Naive thymus-derived CD8-positive, alpha-beta T cell (primary cell): ENCODE measurements at regions not wholly inside any gene's neighbourhood (a gene's known extent, or its start where the extent isn't known, plus 50 kb on each side); places are given as distances from the start of the nearest gene placed in this dataset.

Experiments used
- ATAC-seq, 2 donors: fragments of 150-1000 bp; cut with Tn5 transposase in 1 of 2; sonication (Bioruptor Pico), chemical (Tn5 transposase) in 1 of 2; 1 replicate in 1 of 2; 2 replicates in 1 of 2; pipeline ENCODE4 v1.10.0; 2021; ENCODE audit warnings: mild to moderate bottlenecking in 2 of 2, moderate library complexity in 2 of 2
- POLR2A ChIA-PET: fragments of 350-600 bp; sonication (Branson Sonifier 250); formaldehyde crosslinking; loops from one replicate; lab custom pipeline; 2021; ENCODE audit warnings: antibody characterized with exemption; lab: Charles Lee
- DNase-seq, 10 donors: peaks; one replicate each; pipeline versions ENCODE4 v3.0.0 to v3.0.0-alpha.2; 2020 to 2022
- H3K27ac Mint-ChIP-seq, 10 donors: one replicate each; pipeline ENCODE4 v1.8.0; 2020 to 2022; ENCODE audit warnings: mild to moderate bottlenecking in 10 of 10, mixed read lengths in 10 of 10, moderate library complexity in 4 of 10, inconsistent platforms in 1 of 10
- H3K27me3 Mint-ChIP-seq, 5 donors: one replicate each; pipeline ENCODE4 v1.8.0; 2021 to 2022; ENCODE audit warnings: mixed read lengths in 5 of 5
- H3K36me3 Mint-ChIP-seq, 3 donors: one replicate each; pipeline ENCODE4 v1.8.0; 2020 to 2022; ENCODE audit warnings: mixed read lengths in 3 of 3, mild to moderate bottlenecking in 2 of 3, inconsistent platforms in 1 of 3
- H3K4me1 Mint-ChIP-seq, 4 donors: one replicate each; pipeline ENCODE4 v1.8.0; 2021 to 2022; ENCODE audit warnings: mixed read lengths in 4 of 4
- H3K4me3 Mint-ChIP-seq, 10 donors: one replicate each; pipeline ENCODE4 v1.8.0; 2020 to 2022; ENCODE audit warnings: mild to moderate bottlenecking in 10 of 10, mixed read lengths in 10 of 10, moderate library complexity in 6 of 10, inconsistent platforms in 1 of 10
- H3K9me3 Mint-ChIP-seq, 9 donors: one replicate each; pipeline ENCODE4 v1.8.0; 2020 to 2022; ENCODE audit warnings: mixed read lengths in 9 of 9, mild to moderate bottlenecking in 3 of 9, inconsistent platforms in 1 of 9, moderate library complexity in 1 of 9

DNA sequence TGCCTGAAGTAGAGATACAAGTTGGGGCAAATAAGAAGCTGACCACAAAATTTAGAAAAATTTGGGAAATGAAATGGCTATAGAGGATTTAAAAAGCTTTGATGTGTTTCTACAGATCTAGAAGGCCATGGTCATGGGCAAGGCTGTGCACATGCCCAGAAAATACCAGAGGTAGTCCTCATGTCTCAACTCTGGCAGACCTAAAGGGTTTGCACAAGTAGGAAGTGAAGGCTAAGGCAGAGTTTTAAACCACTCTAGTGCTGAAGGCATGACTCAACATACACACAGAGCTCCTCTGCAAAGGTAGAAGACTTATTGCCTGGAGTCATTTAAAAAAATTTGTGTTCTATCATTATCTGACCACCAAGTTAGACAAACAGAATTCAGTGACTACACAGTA lies 364.6 kb downstream of the CCSER2 start:
- H3K4me3 Mint-ChIP-seq = no peak overlapping the region
- peaks cover 0 to 13% (median 8%) of the 10 kb centered on the region in 9 donors for H3K9me3 Mint-ChIP-seq
- DNase-seq = no peak
- H3K27ac Mint-ChIP-seq = no peak overlapping the region
- POLR2A ChIA-PET = no interaction called here
- H3K4me1 Mint-ChIP-seq = no peaks in the 10 kb centered on the region
- no peak for ATAC-seq
- peaks cover 0 to 3% (median 0%) of the 10 kb centered on the region in 3 donors for H3K36me3 Mint-ChIP-seq
- peaks cover 0 to 4% (median 2%) of the 10 kb centered on the region in 5 donors for H3K27me3 Mint-ChIP-seq

DNA sequence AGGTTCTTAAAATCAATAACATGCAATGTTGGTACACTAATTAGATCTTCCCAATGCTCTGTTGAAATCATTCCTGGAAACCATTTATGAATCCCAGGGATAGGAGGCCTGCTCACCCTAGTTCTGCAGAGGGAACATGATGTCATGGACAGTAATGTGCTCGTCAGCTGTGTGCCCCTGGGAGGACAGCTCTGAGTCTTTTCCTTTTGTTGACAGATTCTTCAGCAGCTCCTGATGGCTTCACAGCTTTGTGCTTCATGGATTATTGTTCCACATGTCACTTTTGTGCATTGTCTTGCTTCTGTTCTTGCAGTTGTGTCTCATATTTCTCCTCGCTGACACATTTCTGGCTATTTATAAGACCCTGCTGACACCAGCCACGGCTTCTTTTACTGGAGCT lies 367.5 kb downstream of the CCSER2 start:
- Mint-ChIP-seq H3K9me3 (peaks cover 0 to 13% (median 8%) of the 10 kb centered on the region in 9 donors), H3K4me3 (no peak overlapping the region), H3K27ac (no peak overlapping the region), H3K36me3 (peaks cover 0 to 3% (median 0%) of the 10 kb centered on the region in 3 donors), H3K27me3 (peaks cover 0 to 19% (median 4%) of the 10 kb centered on the region in 5 donors), H3K4me1 (no peaks in the 10 kb centered on the region)
- no peak for DNase-seq
- POLR2A ChIA-PET = no interaction called here
- ATAC-seq = no peak

DNA sequence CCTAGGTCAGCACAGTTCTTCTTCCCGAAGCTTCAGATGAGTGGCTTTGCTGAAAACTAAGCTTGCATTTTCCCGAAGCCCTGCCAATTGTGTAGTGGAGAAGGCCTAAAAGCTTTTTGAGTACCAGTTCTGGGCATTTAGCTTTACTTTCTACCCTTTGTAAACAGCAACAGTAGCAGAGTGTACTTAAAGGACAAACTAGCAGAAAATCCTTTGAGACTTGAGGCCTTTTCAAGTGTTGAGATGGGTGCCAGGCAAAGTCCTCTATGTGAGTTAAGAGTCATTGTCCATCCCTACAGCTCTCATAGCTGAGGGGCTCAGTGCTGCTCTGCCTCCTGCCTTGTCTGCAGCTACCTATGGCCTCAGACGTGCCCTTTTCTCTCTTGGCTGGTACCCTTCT lies 368.2 kb downstream of the CCSER2 start:
- DNase-seq = no peak
- POLR2A ChIA-PET = no interaction called here
- H3K9me3 Mint-ChIP-seq = peaks cover 0 to 13% (median 8%) of the 10 kb centered on the region in 9 donors
- no peaks in the 10 kb centered on the region for H3K4me1 Mint-ChIP-seq
- H3K27me3 Mint-ChIP-seq = peaks cover 0 to 19% (median 4%) of the 10 kb centered on the region in 5 donors
- no peak overlapping the region for H3K4me3 Mint-ChIP-seq
- no peak overlapping the region for H3K27ac Mint-ChIP-seq
- H3K36me3 Mint-ChIP-seq = peaks cover 0 to 3% (median 0%) of the 10 kb centered on the region in 3 donors
- ATAC-seq = no peak

DNA sequence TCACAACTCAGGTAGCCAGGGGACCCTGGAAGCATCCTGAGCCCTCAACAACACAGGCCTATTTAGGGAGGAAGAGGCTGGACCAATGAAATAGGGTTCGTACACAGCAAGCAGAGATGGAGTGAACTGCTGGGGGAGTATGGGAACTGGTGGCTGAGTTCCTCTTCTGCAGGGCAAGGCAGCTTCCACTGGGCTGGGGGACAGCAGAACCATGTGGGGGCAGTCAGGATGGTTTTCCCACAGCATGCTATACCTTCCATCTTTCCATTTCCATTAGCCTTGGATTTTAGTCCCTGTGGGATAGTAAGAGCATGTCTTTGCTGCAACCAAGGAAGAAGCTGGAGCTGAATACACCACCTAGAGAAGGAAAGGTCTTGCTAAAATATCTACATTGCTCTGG lies 370.6 kb downstream of the CCSER2 start:
- POLR2A ChIA-PET = no interaction called here
- ATAC-seq (no peak), DNase-seq (no peak)
- no peaks in the 10 kb centered on the region for H3K36me3 Mint-ChIP-seq
- peaks cover 0 to 19% (median 4%) of the 10 kb centered on the region in 5 donors for H3K27me3 Mint-ChIP-seq
- peaks cover 0 to 2% (median 0%) of the 10 kb centered on the region in 9 donors for H3K9me3 Mint-ChIP-seq
- no peak overlapping the region for H3K4me3 Mint-ChIP-seq
- H3K4me1 Mint-ChIP-seq = no peaks in the 10 kb centered on the region
- no peak overlapping the region for H3K27ac Mint-ChIP-seq

DNA sequence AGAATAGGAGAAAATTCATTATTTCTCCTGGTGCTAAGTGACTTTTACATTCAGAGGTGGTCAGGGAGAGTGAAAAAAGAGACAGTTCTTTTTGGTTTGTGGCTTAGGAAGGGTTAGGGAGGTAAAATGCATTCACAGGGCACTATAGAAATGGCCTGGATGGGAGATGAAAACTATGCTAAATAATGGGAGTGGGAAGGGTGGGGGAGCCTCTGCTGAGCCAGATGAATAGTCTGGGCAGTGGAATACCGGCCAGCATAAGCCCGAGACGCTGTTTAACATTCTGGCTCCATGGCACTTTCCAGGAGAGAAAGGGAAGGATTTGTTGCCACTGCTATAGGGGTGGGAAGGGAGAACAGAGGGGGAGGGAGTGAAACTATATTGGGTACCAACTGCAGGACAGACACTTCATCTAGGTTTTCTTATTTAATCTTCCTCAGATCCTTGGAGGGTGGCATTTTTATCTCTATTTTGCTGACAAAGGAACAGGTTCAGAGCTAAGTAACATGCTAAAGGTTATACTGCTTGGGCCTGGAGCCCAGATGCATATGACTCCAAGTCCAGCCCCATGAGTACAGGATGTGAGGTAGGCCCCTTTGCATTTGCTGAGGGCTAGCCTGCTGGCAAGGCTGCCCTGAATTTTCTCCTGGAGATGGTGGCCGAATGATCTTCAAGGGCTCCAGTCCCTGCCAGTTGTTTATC lies 372.4 kb downstream of the CCSER2 start:
- peaks cover 0 to 19% (median 4%) of the 10 kb centered on the region in 5 donors for H3K27me3 Mint-ChIP-seq
- ATAC-seq = no peak
- POLR2A ChIA-PET = no interaction called here

DNA sequence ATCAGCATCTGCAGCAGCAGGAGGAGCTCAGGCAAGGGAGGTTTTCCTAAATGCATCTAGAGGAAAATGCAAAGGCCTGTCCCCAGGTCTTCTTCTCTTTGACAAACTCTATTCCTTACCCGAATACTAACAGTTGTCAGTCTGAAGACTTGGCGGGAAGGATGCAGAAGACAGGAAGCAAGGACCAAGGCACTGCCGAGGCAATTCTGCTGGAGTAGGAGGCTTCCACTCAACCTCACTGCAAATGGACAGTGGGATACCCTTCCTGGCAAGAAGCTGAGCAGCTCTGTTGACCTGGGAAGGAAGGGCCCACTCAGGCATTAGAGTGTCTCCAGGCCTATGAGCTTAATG lies 373.0 kb downstream of the CCSER2 start:
- DNase-seq (no peak), ATAC-seq (no peak)
- Mint-ChIP-seq H3K4me1 (no peaks in the 10 kb centered on the region), H3K36me3 (no peaks in the 10 kb centered on the region), H3K9me3 (no peaks in the 10 kb centered on the region), H3K4me3 (no peak overlapping the region), H3K27ac (no peak overlapping the region), H3K27me3 (peaks cover 0 to 19% (median 2%) of the 10 kb centered on the region in 5 donors)
- POLR2A ChIA-PET = no interaction called here

More for the DNA sequence above, 372.4 kb downstream of the CCSER2 start:
- no peak for DNase-seq
- Mint-ChIP-seq H3K4me3 (no peak overlapping the region), H3K36me3 (no peaks in the 10 kb centered on the region), H3K27ac (no peak overlapping the region), H3K9me3 (no peaks in the 10 kb centered on the region), H3K4me1 (no peaks in the 10 kb centered on the region)

DNA sequence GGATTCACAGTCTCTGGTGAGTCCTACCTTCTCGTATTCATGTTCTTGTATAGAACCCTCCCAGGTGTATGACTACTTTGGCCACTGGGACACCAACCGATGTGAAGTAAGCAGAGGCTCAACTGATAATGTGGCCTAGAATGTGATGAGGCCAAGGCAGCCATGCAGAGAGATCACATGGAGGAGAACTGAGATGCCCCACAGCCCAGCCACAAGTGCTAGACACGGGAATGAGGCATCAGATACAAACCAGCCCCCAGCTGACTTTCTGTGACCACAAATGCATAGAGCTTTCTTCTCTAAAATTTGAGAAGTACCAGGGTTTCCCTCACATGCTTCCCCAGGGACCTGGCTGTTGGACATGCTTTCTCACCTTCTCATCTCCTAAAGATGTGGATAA lies 375.7 kb downstream of the CCSER2 start:
- Mint-ChIP-seq H3K27ac (no peak overlapping the region), H3K4me1 (no peaks in the 10 kb centered on the region), H3K9me3 (no peaks in the 10 kb centered on the region), H3K4me3 (no peak overlapping the region), H3K36me3 (no peaks in the 10 kb centered on the region), H3K27me3 (peaks cover 0 to 14% (median 3%) of the 10 kb centered on the region in 5 donors)
- DNase-seq = no peak
- ATAC-seq = no peak
- POLR2A ChIA-PET = no interaction called here

DNA sequence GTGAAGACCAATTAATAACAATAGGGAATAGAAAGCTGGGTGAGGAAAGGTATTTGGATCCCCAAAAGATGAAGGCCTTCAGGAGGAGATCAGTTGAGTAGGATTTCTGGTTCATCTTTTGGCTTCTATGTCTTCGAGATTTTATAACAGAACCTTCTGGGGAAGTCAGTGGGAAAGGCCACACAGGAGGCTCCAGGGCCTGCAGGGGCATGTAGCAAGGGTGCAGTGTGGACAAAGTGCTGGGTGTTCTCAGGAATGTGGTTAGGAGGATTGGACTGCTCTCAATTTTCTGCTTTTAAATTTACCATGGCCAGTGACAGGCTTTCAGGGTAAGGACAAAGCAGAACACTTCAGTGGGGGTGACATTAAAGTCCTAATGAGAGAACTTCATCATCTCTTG lies 378.0 kb downstream of the CCSER2 start:
- ATAC-seq (no peak), DNase-seq (no peak)
- POLR2A ChIA-PET = no interaction called here
- Mint-ChIP-seq H3K4me3 (no peak overlapping the region), H3K27ac (no peak overlapping the region), H3K27me3 (peaks cover 0 to 9% (median 3%) of the 10 kb centered on the region in 5 donors), H3K9me3 (no peaks in the 10 kb centered on the region), H3K4me1 (no peaks in the 10 kb centered on the region), H3K36me3 (no peaks in the 10 kb centered on the region)

DNA sequence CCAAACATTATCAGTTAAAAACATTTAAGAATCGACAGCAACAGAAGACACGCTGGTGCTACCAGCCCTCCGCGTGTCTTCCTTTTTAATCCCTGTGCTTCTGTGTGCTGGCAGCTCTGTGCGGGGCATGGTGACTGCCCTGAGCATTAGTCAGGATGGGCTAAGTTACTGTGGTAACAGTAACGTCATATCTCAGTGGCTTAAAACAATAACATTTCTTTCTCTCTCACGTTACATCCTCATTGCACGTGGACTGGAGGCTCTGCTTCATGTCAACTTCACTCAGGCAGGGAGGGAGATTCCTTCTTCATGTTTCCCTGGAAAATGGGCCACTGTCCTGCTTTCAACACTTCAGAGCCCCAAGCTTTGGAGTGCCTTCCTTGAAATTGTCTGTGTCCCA lies 378.5 kb downstream of the CCSER2 start:
- no peak for DNase-seq
- no peak for ATAC-seq
- Mint-ChIP-seq H3K4me3 (no peak overlapping the region), H3K4me1 (no peaks in the 10 kb centered on the region), H3K9me3 (no peaks in the 10 kb centered on the region), H3K27ac (no peak overlapping the region), H3K27me3 (peaks cover 0 to 9% (median 3%) of the 10 kb centered on the region in 5 donors), H3K36me3 (no peaks in the 10 kb centered on the region)
- POLR2A ChIA-PET = no interaction called here

DNA sequence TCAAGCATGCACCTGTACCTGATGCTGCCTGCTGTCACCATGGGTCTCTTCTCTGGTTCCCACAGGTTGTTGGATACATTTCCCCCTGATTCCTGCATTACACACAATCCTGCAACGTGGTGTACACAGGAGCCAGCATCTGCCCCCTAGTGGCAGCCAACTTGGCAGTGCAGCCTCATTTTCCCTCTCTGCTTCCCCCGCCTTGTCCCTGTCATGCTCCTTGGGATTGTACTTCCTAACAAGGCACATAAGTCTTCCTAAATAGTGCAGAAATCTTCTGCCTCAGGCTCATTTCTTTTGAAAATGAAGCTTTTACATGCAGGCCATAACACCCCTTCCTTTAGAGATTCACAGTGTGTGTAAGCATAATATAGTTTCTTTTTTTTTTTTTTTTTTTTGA lies 387.5 kb downstream of the CCSER2 start:
- Mint-ChIP-seq H3K9me3 (peaks cover 0 to 6% (median 0%) of the 10 kb centered on the region in 9 donors), H3K27me3 (peaks cover 4 to 27% (median 13%) of the 10 kb centered on the region in 5 donors), H3K27ac (no peak overlapping the region), H3K4me3 (no peak overlapping the region), H3K4me1 (no peaks in the 10 kb centered on the region), H3K36me3 (no peaks in the 10 kb centered on the region)
- POLR2A ChIA-PET = no interaction called here
- ATAC-seq (no peak), DNase-seq (no peak)

DNA sequence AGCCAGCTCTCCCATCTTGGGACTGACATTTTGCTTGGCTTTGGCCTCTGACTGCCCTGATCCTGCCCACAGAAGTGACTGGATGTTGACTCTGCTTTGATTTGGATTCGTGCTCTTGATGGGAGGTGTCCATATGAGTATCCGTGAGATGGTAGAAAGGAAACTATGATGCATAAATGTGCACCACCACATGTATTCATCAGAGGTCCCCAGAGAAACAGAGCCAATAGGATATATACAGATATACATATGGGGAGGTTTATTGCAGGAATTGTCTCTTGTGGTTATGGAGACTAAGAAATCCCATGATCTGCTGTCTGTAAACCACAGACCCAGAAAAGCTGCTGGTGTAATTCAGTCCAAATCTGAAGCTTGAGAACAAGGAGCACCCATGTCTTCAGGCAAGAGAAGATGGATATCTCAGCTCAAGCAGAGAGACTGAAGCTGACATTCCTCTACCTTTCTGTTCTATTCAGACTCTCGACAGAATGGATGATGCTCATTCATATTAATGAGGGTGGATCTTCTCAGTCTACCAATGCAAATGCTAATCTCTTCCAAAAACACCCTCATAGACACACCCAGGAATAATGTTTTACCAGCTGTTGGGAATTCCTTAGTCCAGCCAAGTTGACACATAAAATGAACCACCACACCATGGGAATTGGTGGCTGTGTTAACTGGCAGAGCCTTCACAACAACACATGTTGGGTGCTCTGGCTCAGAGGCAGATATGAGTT lies 390.7 kb downstream of the CCSER2 start:
- DNase-seq (no peak), ATAC-seq (no peak)
- no peak overlapping the region for H3K4me3 Mint-ChIP-seq
- POLR2A ChIA-PET = no interaction called here
- no peak overlapping the region for H3K27ac Mint-ChIP-seq
- H3K9me3 Mint-ChIP-seq = peaks cover 0 to 6% (median 0%) of the 10 kb centered on the region in 9 donors
- H3K4me1 Mint-ChIP-seq = no peaks in the 10 kb centered on the region
- peaks cover 4 to 27% (median 13%) of the 10 kb centered on the region in 5 donors for H3K27me3 Mint-ChIP-seq
- no peaks in the 10 kb centered on the region for H3K36me3 Mint-ChIP-seq

DNA sequence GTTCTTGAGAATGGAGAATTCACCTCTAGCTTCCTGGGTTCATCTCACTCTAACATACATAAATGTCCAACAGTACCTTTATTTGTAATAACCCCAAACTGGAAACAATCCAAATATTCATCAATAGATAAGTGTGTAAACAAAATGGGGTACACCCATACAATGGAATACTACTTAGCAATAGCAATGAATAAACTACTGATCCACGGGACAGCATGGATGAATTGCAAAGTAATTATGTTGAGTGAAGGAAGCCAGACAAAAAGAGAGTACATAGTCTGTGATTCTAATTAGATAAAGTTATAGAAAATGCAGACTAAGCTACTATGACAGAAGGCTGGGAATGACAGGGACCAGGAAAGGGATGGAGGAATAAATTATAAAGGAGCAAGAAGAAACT lies 391.3 kb downstream of the CCSER2 start:
- no peak for ATAC-seq
- H3K9me3 Mint-ChIP-seq = peaks cover 0 to 6% (median 0%) of the 10 kb centered on the region in 9 donors
- no peak for DNase-seq
- H3K4me1 Mint-ChIP-seq = no peaks in the 10 kb centered on the region
- POLR2A ChIA-PET = no interaction called here
- H3K27ac Mint-ChIP-seq = no peak overlapping the region
- peaks cover 4 to 27% (median 13%) of the 10 kb centered on the region in 5 donors for H3K27me3 Mint-ChIP-seq
- H3K4me3 Mint-ChIP-seq = no peak overlapping the region
- H3K36me3 Mint-ChIP-seq = no peaks in the 10 kb centered on the region

DNA sequence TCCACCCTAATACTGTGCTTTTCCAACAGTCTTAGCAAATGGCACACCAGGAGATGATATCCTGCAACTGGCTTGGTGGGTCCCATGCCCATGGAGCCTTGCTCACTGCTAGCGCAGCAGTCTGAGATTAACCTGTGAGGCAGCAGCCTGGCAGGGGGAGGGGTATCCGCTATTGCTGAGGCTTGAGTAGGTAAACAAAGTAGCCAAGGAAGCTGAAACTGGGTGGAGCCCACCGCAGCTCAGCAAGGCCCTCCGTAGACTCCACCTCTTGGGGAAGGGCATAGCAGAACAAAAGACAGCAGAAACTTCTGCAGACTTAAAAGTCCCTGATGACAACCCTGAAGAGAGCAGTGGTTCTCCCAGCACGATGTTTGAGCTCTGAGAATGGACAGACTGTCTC lies 399.0 kb downstream of the CCSER2 start:
- peaks cover 3 to 30% (median 10%) of the 10 kb centered on the region in 9 donors for H3K9me3 Mint-ChIP-seq
- no peaks in the 10 kb centered on the region for H3K4me1 Mint-ChIP-seq
- no peak for DNase-seq
- H3K4me3 Mint-ChIP-seq = no peak overlapping the region
- peaks cover 0 to 11% (median 4%) of the 10 kb centered on the region in 5 donors for H3K27me3 Mint-ChIP-seq
- H3K36me3 Mint-ChIP-seq = peaks cover 0 to 5% (median 0%) of the 10 kb centered on the region in 3 donors
- POLR2A ChIA-PET = no interaction called here
- H3K27ac Mint-ChIP-seq = no peak overlapping the region
- no peak for ATAC-seq
